ENCODE measurements at regions not wholly inside any gene's neighbourhood (a gene's known extent, or its start where the extent isn't known, plus 50 kb on each side); places are given as distances from the start of the nearest gene placed in this dataset.

DNA sequence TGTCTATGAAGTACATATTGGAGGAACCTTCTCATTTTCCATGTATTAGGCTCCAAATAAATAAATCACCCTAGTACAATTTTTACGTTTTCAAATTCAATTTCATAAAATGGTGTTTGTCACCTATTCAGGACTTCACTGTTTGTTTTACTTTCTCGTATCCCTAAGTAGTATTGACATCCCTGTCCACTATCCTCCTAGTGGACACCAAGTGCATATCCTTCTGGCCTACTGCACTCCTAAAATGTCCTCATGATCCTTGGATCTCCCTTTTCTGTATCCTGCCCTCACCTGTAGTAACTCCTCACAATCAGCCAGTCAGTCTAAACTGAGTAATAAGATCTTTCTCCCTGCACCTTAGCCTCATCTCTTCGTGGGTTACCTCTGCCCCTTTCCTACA lies 539.9 kb downstream of the DMRTA1 start:
- Histone ChIP-seq H2AK5ac (ENCODE audit: low read length) (no peak overlapping the region), H3K27ac (ENCODE audit: low read depth, low read length) (no peak overlapping the region), H2BK5ac (ENCODE audit: low read depth, low read length, poor library complexity) (no peak overlapping the region), H3K9ac (ENCODE audit: low read length) (no peak overlapping the region), H2BK12ac (ENCODE audit: low read length) (no peak overlapping the region), H4K12ac (ENCODE audit: low read depth, low read length) (no peak overlapping the region), H3K4ac (ENCODE audit: low read depth, low read length) (no peak overlapping the region), H3K79me1 (ENCODE audit: low read length) (no peaks in the 10 kb centered on the region), H3K4me2 (ENCODE audit: low read length) (no peak overlapping the region), H3K36me3 (ENCODE audit: control insufficient read depth in 1 of 2, insufficient read depth in 2 of 2, low read length in 2 of 2) (no peaks in the 10 kb centered on the region), H4K8ac (ENCODE audit: low read depth, low read length) (no peak overlapping the region), H2AFZ (ENCODE audit: insufficient read depth, low read length, poor library complexity) (no peak overlapping the region), H3K79me2 (ENCODE audit: control insufficient read depth, insufficient read depth, low read length, poor library complexity) (no peaks in the 10 kb centered on the region), H3K18ac (ENCODE audit: low read length) (no peak overlapping the region), H3K23ac (ENCODE audit: low read length) (no peak overlapping the region), H3K4me1 (ENCODE audit: control insufficient read depth in 1 of 2, insufficient read depth in 2 of 2, low read length in 2 of 2) (no peaks in the 10 kb centered on the region), H4K91ac (ENCODE audit: low read depth, low read length) (no peak overlapping the region), H3K27me3 (ENCODE audit: insufficient read depth, low read length) (no peaks in the 10 kb centered on the region), H3K9me3 (ENCODE audit: insufficient read depth, low read depth, low read length) (no peaks in the 10 kb centered on the region), H3K14ac (ENCODE audit: low read length) (no peak overlapping the region), H3K4me3 (ENCODE audit: low read depth, low read length) (no peak overlapping the region), H2BK120ac (ENCODE audit: insufficient read depth, low read length, poor library complexity) (no peak overlapping the region)
- no CpG with 5 or more reads among the region's 3 CpGs for WGBS (ENCODE audit: extremely low coverage, insufficient coverage, insufficient read length)
- DNase-seq, result no peak

DNA sequence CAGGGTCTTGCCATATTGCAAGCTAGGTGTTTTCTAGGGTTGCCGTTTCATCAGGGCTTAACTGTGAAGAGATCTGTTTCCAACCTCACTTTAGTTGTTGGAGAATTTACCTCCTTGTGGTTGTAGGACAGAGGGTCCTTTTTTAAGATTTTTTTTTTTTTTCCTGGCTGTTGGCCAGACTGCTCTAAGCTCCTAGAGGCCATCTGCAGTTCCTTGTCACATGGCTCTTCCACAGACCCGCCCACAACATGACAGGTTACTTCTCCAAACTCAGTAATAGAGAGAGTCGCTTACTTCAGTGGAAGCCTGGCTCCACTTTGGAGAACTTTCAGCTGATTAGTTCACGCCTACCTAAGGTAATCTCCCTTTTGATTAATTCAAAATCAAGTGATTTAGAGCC lies 543.7 kb downstream of the DMRTA1 start:
- Histone ChIP-seq H2AFZ (ENCODE audit: insufficient read depth, low read length, poor library complexity) (no peak overlapping the region), H3K14ac (ENCODE audit: low read length) (no peak overlapping the region), H4K91ac (ENCODE audit: low read depth, low read length) (no peak overlapping the region), H3K4ac (ENCODE audit: low read depth, low read length) (no peak overlapping the region), H4K12ac (ENCODE audit: low read depth, low read length) (no peak overlapping the region), H3K27ac (ENCODE audit: low read depth, low read length) (no peak overlapping the region), H3K4me1 (ENCODE audit: control insufficient read depth in 1 of 2, insufficient read depth in 2 of 2, low read length in 2 of 2) (no peaks in the 10 kb centered on the region), H2AK5ac (ENCODE audit: low read length) (no peak overlapping the region), H3K9ac (ENCODE audit: low read length) (no peak overlapping the region), H3K27me3 (ENCODE audit: insufficient read depth, low read length) (no peaks in the 10 kb centered on the region), H3K23ac (ENCODE audit: low read length) (no peak overlapping the region), H2BK5ac (ENCODE audit: low read depth, low read length, poor library complexity) (no peak overlapping the region), H4K8ac (ENCODE audit: low read depth, low read length) (no peak overlapping the region), H3K9me3 (ENCODE audit: insufficient read depth, low read depth, low read length) (no peaks in the 10 kb centered on the region), H3K79me1 (ENCODE audit: low read length) (no peaks in the 10 kb centered on the region), H2BK12ac (ENCODE audit: low read length) (no peak overlapping the region), H3K79me2 (ENCODE audit: control insufficient read depth, insufficient read depth, low read length, poor library complexity) (no peaks in the 10 kb centered on the region), H3K4me2 (ENCODE audit: low read length) (no peak overlapping the region), H3K4me3 (ENCODE audit: low read depth, low read length) (no peak overlapping the region), H2BK120ac (ENCODE audit: insufficient read depth, low read length, poor library complexity) (no peak overlapping the region), H3K36me3 (ENCODE audit: control insufficient read depth in 1 of 2, insufficient read depth in 2 of 2, low read length in 2 of 2) (no peaks in the 10 kb centered on the region), H3K18ac (ENCODE audit: low read length) (no peak overlapping the region)
- DNase-seq, result no peak
- no CpG with 5 or more reads among the region's 4 CpGs for WGBS (ENCODE audit: extremely low coverage, insufficient coverage, insufficient read length)

DNA sequence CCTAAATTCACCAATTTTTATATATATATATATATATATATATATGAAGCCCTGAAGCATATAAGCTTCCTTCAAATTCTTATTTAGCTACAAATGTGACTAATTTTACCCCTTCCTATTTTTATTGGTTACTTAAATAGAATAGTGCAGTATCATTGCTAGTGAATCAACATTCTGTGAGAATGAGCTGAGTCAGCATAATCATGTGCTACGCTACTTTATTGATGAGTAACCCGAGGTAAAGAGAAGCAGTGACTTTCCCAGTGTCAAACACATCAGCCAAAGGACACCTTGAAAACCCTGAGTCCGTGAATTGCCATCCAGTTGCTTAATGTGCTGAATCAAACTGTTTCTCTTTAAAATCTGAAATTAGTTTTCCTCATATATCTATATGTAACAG lies 546.2 kb downstream of the DMRTA1 start:
- Histone ChIP-seq H3K4me1 (ENCODE audit: control insufficient read depth in 1 of 2, insufficient read depth in 2 of 2, low read length in 2 of 2) (no peaks in the 10 kb centered on the region), H3K4me2 (ENCODE audit: low read length) (no peak overlapping the region), H3K27me3 (ENCODE audit: insufficient read depth, low read length) (no peaks in the 10 kb centered on the region), H3K27ac (ENCODE audit: low read depth, low read length) (no peak overlapping the region), H3K36me3 (ENCODE audit: control insufficient read depth in 1 of 2, insufficient read depth in 2 of 2, low read length in 2 of 2) (no peaks in the 10 kb centered on the region), H4K12ac (ENCODE audit: low read depth, low read length) (no peak overlapping the region), H3K79me2 (ENCODE audit: control insufficient read depth, insufficient read depth, low read length, poor library complexity) (no peaks in the 10 kb centered on the region), H3K79me1 (ENCODE audit: low read length) (no peaks in the 10 kb centered on the region), H3K9ac (ENCODE audit: low read length) (no peak overlapping the region), H2BK120ac (ENCODE audit: insufficient read depth, low read length, poor library complexity) (no peak overlapping the region), H2AFZ (ENCODE audit: insufficient read depth, low read length, poor library complexity) (no peak overlapping the region), H3K4me3 (ENCODE audit: low read depth, low read length) (no peak overlapping the region), H4K8ac (ENCODE audit: low read depth, low read length) (no peak overlapping the region), H4K91ac (ENCODE audit: low read depth, low read length) (no peak overlapping the region), H3K14ac (ENCODE audit: low read length) (no peak overlapping the region), H2BK12ac (ENCODE audit: low read length) (no peak overlapping the region), H3K4ac (ENCODE audit: low read depth, low read length) (no peak overlapping the region), H3K18ac (ENCODE audit: low read length) (no peak overlapping the region), H3K23ac (ENCODE audit: low read length) (no peak overlapping the region), H2BK5ac (ENCODE audit: low read depth, low read length, poor library complexity) (no peak overlapping the region), H3K9me3 (ENCODE audit: insufficient read depth, low read depth, low read length) (peaks cover 4% of the 10 kb centered on the region), H2AK5ac (ENCODE audit: low read length) (no peak overlapping the region)
- DNase-seq, result no peak
- WGBS (ENCODE audit: extremely low coverage, insufficient coverage, insufficient read length), result no CpG with 5 or more reads among the region's 3 CpGs

DNA sequence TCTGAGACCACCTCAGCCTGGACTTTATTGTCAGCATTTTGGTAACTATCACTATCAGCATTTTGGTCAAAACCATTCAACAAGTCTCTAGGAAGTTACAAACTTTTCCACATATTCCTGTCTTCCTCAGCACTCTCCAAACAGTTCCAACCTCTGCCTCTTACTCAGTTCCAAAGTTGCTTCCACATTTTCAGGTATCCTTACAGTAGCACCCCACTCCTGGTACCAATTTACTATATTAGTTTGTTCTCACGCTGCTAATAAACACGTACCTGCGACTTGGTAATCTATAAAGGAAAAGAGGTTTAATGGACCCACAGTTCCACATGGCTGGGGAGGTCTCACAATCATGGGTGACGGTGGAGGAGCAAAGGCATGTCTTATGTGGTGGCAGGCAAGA lies 551.3 kb downstream of the DMRTA1 start:
- H3K14ac ChIP-seq (ENCODE audit: low read length), result no peak overlapping the region
- no peaks in the 10 kb centered on the region for H3K79me1 ChIP-seq (ENCODE audit: low read length)
- no peak overlapping the region for H4K91ac ChIP-seq (ENCODE audit: low read depth, low read length)
- no peak overlapping the region for H4K12ac ChIP-seq (ENCODE audit: low read depth, low read length)
- no peak overlapping the region for H2BK12ac ChIP-seq (ENCODE audit: low read length)
- no peak overlapping the region for H2AK5ac ChIP-seq (ENCODE audit: low read length)
- H3K36me3 ChIP-seq (ENCODE audit: control insufficient read depth in 1 of 2, insufficient read depth in 2 of 2, low read length in 2 of 2), result no peaks in the 10 kb centered on the region
- no peaks in the 10 kb centered on the region for H3K79me2 ChIP-seq (ENCODE audit: control insufficient read depth, insufficient read depth, low read length, poor library complexity)
- no peak overlapping the region for H3K23ac ChIP-seq (ENCODE audit: low read length)
- no peak overlapping the region for H3K9ac ChIP-seq (ENCODE audit: low read length)
- H3K4me3 ChIP-seq (ENCODE audit: low read depth, low read length), result no peak overlapping the region
- H3K4me2 ChIP-seq (ENCODE audit: low read length), result no peak overlapping the region
- DNase-seq, result no peak
- H2BK5ac ChIP-seq (ENCODE audit: low read depth, low read length, poor library complexity), result no peak overlapping the region
- H3K9me3 ChIP-seq (ENCODE audit: insufficient read depth, low read depth, low read length), result peaks cover 4% of the 10 kb centered on the region
- no peak overlapping the region for H3K4ac ChIP-seq (ENCODE audit: low read depth, low read length)
- no peaks in the 10 kb centered on the region for H3K27me3 ChIP-seq (ENCODE audit: insufficient read depth, low read length)
- H4K8ac ChIP-seq (ENCODE audit: low read depth, low read length), result no peak overlapping the region
- H2BK120ac ChIP-seq (ENCODE audit: insufficient read depth, low read length, poor library complexity), result no peak overlapping the region
- no peak overlapping the region for H3K27ac ChIP-seq (ENCODE audit: low read depth, low read length)
- H3K4me1 ChIP-seq (ENCODE audit: control insufficient read depth in 1 of 2, insufficient read depth in 2 of 2, low read length in 2 of 2), result no peaks in the 10 kb centered on the region
- no peak overlapping the region for H3K18ac ChIP-seq (ENCODE audit: low read length)
- H2AFZ ChIP-seq (ENCODE audit: insufficient read depth, low read length, poor library complexity), result no peak overlapping the region
- WGBS (ENCODE audit: extremely low coverage, insufficient coverage, insufficient read length), result no CpG with 5 or more reads among the region's 4 CpGs
